HL-60 (cell line): ENCODE measurements at regions not wholly inside any gene's neighbourhood (a gene's known extent, or its start where the extent isn't known, plus 50 kb on each side); places are given as distances from the start of the nearest gene placed in this dataset.

Experiments used
- GABPA ChIP-seq: IDR thresholded peaks from 2 replicates; pipeline ENCODE4 v1.6.1; 2012; ENCODE audit warnings: low read depth
- SPI1 ChIP-seq: IDR thresholded peaks from 2 replicates; pipeline ENCODE4 v1.6.1; 2012; ENCODE audit warnings: low read depth, mild to moderate bottlenecking, borderline replicate concordance
- TF ChIP-seq, protein P1 (sequence below): IDR thresholded peaks from one replicate; pipeline ENCODE4 v1.5.1; 2011; ENCODE audit warnings: low read length, control low read depth, inconsistent platforms; ENCODE audit not compliant: insufficient read depth

DNA sequence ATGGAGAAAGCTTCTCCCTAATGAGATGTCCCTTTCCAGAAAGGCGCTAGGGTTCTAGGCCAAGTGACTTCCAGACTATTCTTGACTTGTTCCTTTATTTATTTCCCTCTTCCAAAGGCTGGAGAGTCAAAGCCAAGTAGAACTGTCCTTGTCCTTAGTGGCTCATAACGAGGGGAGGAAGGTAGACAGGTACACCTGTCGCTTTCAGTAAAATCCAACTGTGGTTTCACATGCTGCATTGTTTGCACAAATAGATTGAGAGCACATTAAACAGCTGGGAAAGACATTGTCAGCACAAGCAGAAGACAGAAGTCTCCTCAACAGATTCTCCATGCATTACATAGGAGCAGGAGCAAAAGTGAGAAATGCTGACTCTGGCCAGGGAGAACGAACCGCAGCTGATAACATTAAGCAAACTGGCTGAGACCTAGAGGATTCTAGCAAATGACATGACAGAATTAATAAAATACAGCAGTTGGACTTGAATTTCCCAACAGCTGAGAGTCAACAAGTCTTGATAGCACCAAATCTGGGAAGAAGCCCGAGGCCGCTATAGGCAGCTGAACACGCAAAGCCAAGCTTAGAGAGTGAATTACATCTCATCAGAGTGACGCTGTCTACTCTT, 227.7 kb downstream of the TLE3 start:
- TF ChIP-seq, protein P1, sequence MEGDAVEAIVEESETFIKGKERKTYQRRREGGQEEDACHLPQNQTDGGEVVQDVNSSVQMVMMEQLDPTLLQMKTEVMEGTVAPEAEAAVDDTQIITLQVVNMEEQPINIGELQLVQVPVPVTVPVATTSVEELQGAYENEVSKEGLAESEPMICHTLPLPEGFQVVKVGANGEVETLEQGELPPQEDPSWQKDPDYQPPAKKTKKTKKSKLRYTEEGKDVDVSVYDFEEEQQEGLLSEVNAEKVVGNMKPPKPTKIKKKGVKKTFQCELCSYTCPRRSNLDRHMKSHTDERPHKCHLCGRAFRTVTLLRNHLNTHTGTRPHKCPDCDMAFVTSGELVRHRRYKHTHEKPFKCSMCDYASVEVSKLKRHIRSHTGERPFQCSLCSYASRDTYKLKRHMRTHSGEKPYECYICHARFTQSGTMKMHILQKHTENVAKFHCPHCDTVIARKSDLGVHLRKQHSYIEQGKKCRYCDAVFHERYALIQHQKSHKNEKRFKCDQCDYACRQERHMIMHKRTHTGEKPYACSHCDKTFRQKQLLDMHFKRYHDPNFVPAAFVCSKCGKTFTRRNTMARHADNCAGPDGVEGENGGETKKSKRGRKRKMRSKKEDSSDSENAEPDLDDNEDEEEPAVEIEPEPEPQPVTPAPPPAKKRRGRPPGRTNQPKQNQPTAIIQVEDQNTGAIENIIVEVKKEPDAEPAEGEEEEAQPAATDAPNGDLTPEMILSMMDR, result no peak
- TF ChIP-seq GABPA (no peak), SPI1 (no peak)
